ENCODE measurements at regions not wholly inside any gene's neighbourhood (a gene's known extent, or its start where the extent isn't known, plus 50 kb on each side); places are given as distances from the start of the nearest gene placed in this dataset.

- Histone ChIP-seq H3K27me3 (no peaks in the 10 kb centered on the region), H3K36me3 (no peaks in the 10 kb centered on the region), H3K4me1 (ENCODE audit: control insufficient read depth in 1 of 2, insufficient read depth in 1 of 2, low read depth in 1 of 2, low read length in 1 of 2) (no peaks in the 10 kb centered on the region), H3K27ac (no peak overlapping the region), H3K4me3 (ENCODE audit: low read depth in 1 of 2, low read length in 1 of 2) (no peak overlapping the region), H3K9me3 (no peaks in the 10 kb centered on the region)
- TF ChIP-seq CTCF (IDR thresholded peaks at IDR 0.05): no peak
Measured at GRCh38 chr1:217249857-217250256, 381.0 kb downstream of the GPATCH2 start.

- no peaks in the 10 kb centered on the region for H3K9me3 ChIP-seq
- H3K36me3 ChIP-seq: no peaks in the 10 kb centered on the region
- H3K4me3 ChIP-seq (ENCODE audit: low read depth in 1 of 2, low read length in 1 of 2): no peak overlapping the region
- no peak for TF ChIP-seq CTCF (IDR thresholded peaks at IDR 0.05)
- H3K27me3 ChIP-seq: no peaks in the 10 kb centered on the region
- H3K4me1 ChIP-seq (ENCODE audit: control insufficient read depth in 1 of 2, insufficient read depth in 1 of 2, low read depth in 1 of 2, low read length in 1 of 2): no peaks in the 10 kb centered on the region
- no peak overlapping the region for H3K27ac ChIP-seq
Measured at GRCh38 chr1:217244971-217245370, 385.9 kb downstream of the GPATCH2 start.

GRCh38 chr1:217240656-217241055 is 390.2 kb downstream of the GPATCH2 start:
- Histone ChIP-seq H3K27me3 (no peaks in the 10 kb centered on the region), H3K4me3 (ENCODE audit: low read depth in 1 of 2, low read length in 1 of 2) (no peak overlapping the region), H3K4me1 (ENCODE audit: control insufficient read depth in 1 of 2, insufficient read depth in 1 of 2, low read depth in 1 of 2, low read length in 1 of 2) (no peaks in the 10 kb centered on the region), H3K27ac (no peak overlapping the region), H3K36me3 (no peaks in the 10 kb centered on the region), H3K9me3 (no peaks in the 10 kb centered on the region)
- no peak for TF ChIP-seq CTCF (IDR thresholded peaks at IDR 0.05)

GRCh38 chr1:217238945-217239344 is 391.9 kb downstream of the GPATCH2 start:
- TF ChIP-seq CTCF (IDR thresholded peaks at IDR 0.05): no peak
- H3K4me1 ChIP-seq (ENCODE audit: control insufficient read depth in 1 of 2, insufficient read depth in 1 of 2, low read depth in 1 of 2, low read length in 1 of 2): no peaks in the 10 kb centered on the region
- H3K27me3 ChIP-seq: no peaks in the 10 kb centered on the region
- H3K36me3 ChIP-seq: no peaks in the 10 kb centered on the region
- H3K27ac ChIP-seq: no peak overlapping the region
- H3K4me3 ChIP-seq (ENCODE audit: low read depth in 1 of 2, low read length in 1 of 2): no peak overlapping the region
- no peaks in the 10 kb centered on the region for H3K9me3 ChIP-seq

DNA sequence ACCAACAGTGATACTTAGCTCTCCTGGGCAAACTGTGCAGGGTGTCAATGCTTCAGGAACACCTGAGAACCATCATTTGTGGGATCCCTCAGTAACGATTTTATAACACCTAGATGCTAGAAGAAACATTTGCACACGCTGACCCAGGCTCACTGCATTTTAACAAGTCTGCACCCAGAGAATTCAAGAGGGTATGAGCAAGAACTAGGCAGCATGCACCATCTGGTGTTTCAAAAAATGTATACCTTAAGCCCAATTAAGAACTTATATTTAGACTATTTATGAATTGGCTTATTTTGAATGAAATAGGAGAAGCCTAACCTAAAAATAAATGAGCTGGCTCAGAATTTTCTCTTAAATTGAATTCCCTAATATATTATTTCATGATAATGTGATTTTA is 400.5 kb downstream of the GPATCH2 start:
- Histone ChIP-seq H3K27me3 (no peaks in the 10 kb centered on the region), H3K27ac (no peak overlapping the region)
- no peak for TF ChIP-seq CTCF (IDR thresholded peaks at IDR 0.05)

DNA sequence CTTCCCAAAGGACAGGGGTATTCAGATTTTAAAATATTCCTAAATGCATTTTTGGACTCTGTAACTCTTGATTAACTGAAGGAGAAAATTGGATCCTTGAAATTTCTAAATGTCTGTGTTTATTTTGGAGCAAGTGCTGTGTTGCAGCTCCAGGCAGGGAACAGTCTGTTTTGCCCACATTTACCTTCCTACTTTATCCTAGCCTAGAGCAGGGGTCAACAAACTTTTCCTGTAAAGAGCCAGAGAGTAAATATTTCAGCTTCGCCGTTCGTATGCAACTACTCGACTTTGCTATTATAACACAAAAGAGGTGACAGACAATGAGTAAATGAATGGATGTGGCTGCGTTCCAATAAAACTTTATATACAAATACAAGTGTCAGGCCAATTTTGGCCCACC is 402.2 kb downstream of the GPATCH2 start:
- Histone ChIP-seq H3K27me3 (no peaks in the 10 kb centered on the region), H3K9me3 (no peaks in the 10 kb centered on the region), H3K36me3 (no peaks in the 10 kb centered on the region), H3K4me1 (ENCODE audit: control insufficient read depth in 1 of 2, insufficient read depth in 1 of 2, low read depth in 1 of 2, low read length in 1 of 2) (no peaks in the 10 kb centered on the region), H3K27ac (no peak overlapping the region), H3K4me3 (ENCODE audit: low read depth in 1 of 2, low read length in 1 of 2) (no peak overlapping the region)
- no peak for TF ChIP-seq CTCF (IDR thresholded peaks at IDR 0.05)

More for the DNA sequence above, 400.5 kb downstream of the GPATCH2 start:
- Histone ChIP-seq H3K36me3 (no peaks in the 10 kb centered on the region), H3K4me3 (ENCODE audit: low read depth in 1 of 2, low read length in 1 of 2) (no peak overlapping the region), H3K9me3 (no peaks in the 10 kb centered on the region), H3K4me1 (ENCODE audit: control insufficient read depth in 1 of 2, insufficient read depth in 1 of 2, low read depth in 1 of 2, low read length in 1 of 2) (no peaks in the 10 kb centered on the region)
